ENCODE measurements at regions not wholly inside any gene's neighbourhood (a gene's known extent, or its start where the extent isn't known, plus 50 kb on each side); places are given as distances from the start of the nearest gene placed in this dataset.

GRCh38 chr2:153068052-153068451, 349.6 kb downstream of the ARL6IP6 start (continued):
- TF ChIP-seq POLR2AphosphoS5 (IDR thresholded peaks at IDR 0.05; ENCODE audit: low read depth, low read length) (no peak), EP300 (IDR thresholded peaks at IDR 0.05; ENCODE audit: borderline replicate concordance in 1 of 2, low read depth in 1 of 2, low read length in 1 of 2) (no peak), GATA2 (CRISPR knock-in tag; IDR thresholded peaks at IDR 0.05) (no peak), EZH2phosphoT487 (IDR thresholded peaks at IDR 0.05; ENCODE audit: borderline replicate concordance, low read depth) (no peak), USF1 (IDR thresholded peaks at IDR 0.05; ENCODE audit: borderline replicate concordance, low read depth) (no peak), RFX5 (IDR thresholded peaks at IDR 0.05; ENCODE audit: low read length) (no peak), USF2 (IDR thresholded peaks at IDR 0.05; ENCODE audit: borderline replicate concordance, low read depth, low read length) (no peak)

- TF ChIP-seq GATA2 (CRISPR knock-in tag; IDR thresholded peaks at IDR 0.05) (no peak), ELF1 (IDR thresholded peaks at IDR 0.05) (no peak), SIN3A (IDR thresholded peaks at IDR 0.05; ENCODE audit: borderline replicate concordance, low read depth, low read length) (no peak), RCOR1 (IDR thresholded peaks at IDR 0.05; ENCODE audit: low read length) (no peak), EZH2phosphoT487 (IDR thresholded peaks at IDR 0.05; ENCODE audit: borderline replicate concordance, low read depth) (no peak), RAD21 (IDR thresholded peaks at IDR 0.05; ENCODE audit: low read length) (no peak), FOSL2 (IDR thresholded peaks at IDR 0.05; ENCODE audit: borderline replicate concordance, low read depth) (peak; percentile 20; the same call in 1 of the 2 replicates), YY1 (IDR thresholded peaks at IDR 0.05; ENCODE audit: low read depth) (no peak), JUND (IDR thresholded peaks at IDR 0.05) (0 out of 2 replicates have a peak, but pooled peaks have one; percentile 18), CTCF (IDR thresholded peaks at IDR 0.05) (no peak)
- ChIA-PET POLR2A (no interaction called here), CTCF (no interaction called here)
- Histone ChIP-seq H3K27me3 (ENCODE audit: insufficient read depth) (no peaks in the 10 kb centered on the region), H4K20me1 (ENCODE audit: insufficient read depth) (no peaks in the 10 kb centered on the region), H3K27ac (ENCODE audit: low read depth in 2 of 2, low read length in 1 of 2) (no peak overlapping the region), H3K9me2 (no peaks in the 10 kb centered on the region), H3F3A (replicated peaks; ENCODE audit: insufficient read depth) (no peaks in the 10 kb centered on the region), H3K4me1 (ENCODE audit: control insufficient read depth in 1 of 2, insufficient read depth in 2 of 2, low read depth in 1 of 2, low read length in 1 of 2) (no peaks in the 10 kb centered on the region), H3K79me2 (ENCODE audit: insufficient read depth) (no peaks in the 10 kb centered on the region), H3K4me2 (no peak overlapping the region; the same call in 1 of the 2 replicates), H3K9me3 (no peaks in the 10 kb centered on the region), H3K4me3 (ENCODE audit: low read depth in 2 of 2, low read length in 1 of 2) (no peak overlapping the region), H3K36me3 (replicated peaks in 1 of 2; ENCODE audit: control insufficient read depth in 1 of 2, insufficient read depth in 2 of 2, low read length in 1 of 2) (no peaks in the 10 kb centered on the region), H2AFZ (ENCODE audit: low read depth) (no peak overlapping the region), H3K9ac (no peak overlapping the region)
- DNase-seq = no peak
- WGBS (ENCODE audit: low lambda C conversion rate) = 2% methylated on average over 3 of the region's 3 CpGs
These were observed 341.1 kb downstream of the ARL6IP6 start for GRCh38 chr2:153059338-153060052.
